ENCODE measurements at regions not wholly inside any gene's neighbourhood (a gene's known extent, or its start where the extent isn't known, plus 50 kb on each side); places are given as distances from the start of the nearest gene placed in this dataset.
"Not testable (repeated sequence)": the region's sequence is repeated elsewhere in the genome, so short reads cannot be mapped to it uniquely, and the experiment has no call there.

DNA sequence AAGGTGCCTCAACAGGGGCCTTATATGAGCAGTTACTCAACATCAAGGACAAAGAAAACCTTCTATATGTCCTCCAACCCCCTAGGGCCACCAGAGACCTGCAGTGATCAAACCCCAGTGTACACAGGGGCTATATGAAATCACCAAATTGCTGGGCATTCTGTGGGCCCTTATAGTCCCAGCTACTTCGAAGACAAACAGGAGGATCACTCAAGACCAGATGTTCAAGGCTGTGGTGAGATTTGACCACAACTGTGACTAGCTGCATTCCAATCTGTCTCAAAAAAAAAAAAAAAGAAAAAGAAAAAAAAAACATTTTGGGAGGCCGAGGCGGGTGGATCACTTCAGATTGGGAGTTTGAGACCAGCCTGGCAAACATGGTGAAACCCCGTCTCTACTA, 51.0 kb upstream of the PRB2 start:
- DNase-seq = no peak

DNA sequence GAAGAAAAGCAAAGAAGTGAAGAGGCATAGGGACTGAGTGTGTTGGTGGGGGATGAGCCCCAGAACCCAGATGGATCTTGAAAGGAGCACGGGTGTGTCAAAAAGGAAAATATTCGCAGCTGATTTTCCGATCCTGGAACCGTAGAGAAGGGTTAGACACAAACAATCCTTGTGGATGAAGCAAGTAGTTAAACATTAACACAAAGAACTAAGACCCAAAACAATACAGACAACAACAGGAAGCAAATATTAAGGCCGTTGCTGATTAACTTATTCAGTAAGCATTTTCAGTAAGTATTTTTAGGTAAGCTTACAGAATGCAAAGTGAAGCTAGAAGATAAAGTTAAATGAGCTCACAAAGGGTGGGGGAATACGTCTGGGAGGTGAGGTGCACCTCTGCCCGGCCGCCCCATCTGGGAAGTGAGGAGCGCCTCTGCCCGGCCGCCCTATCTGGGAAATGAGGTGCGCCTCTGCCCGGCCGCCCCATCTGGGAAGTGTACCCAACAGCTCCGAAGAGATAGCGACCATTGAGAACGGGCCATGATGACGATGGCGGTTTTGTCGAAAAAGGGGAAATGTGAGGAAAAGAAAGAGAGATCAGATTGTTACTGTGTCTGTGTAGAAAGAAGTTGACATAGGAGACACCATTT, 62.8 kb upstream of the PRB2 start:
- DNase-seq = no peak

DNA sequence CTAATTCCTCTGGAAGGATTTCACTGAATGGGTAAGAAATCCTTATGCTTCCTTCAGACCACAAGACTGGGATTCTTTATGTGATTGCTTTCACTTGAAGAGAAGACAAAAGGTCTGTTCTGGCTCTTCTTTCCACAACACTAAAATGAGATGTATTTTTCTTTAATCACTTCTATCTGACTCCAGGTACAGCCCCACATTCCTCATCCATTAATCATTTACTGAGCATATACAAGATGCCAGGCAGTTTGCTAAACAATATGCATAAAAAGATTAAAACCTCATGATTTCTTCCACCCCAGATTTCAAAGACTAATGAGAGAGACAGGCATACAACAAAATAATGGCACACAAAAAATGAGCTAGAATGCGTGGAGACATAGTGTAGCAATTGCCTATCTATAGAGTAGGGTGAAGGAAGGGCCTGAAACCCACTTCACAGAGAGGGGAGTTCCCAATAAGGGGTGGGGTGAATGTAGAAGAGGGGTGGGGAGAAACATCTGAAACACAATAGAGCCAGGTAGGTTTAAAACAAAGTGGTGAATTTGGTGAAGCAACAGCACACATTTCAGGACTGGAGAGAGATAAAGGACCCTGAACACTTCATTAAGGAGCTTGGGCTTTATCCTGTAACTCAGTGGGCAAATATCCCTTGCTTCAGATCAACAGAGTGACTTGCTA, 65.1 kb upstream of the PRB2 start:
- DNase-seq = no peak

DNA sequence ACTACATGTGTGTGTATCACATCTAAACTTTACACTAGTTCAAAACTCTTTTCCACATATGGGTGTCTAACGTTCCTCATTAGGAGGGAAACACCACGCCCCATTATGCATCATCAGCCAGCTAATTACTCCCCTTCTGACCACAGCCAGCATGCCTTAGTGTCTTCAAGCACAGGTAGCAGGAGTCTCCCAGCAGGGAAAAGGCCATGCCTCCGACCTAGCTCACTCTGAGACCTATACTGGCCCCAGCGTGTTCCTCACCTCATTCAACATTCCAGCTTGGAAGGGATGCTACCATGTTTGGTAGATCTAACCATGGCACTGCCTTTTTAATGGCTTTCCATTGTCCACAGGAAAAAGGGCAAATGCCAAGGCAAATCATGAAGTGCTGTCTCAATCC, 66.1 kb upstream of the PRB2 start:
- no peak for DNase-seq

DNA sequence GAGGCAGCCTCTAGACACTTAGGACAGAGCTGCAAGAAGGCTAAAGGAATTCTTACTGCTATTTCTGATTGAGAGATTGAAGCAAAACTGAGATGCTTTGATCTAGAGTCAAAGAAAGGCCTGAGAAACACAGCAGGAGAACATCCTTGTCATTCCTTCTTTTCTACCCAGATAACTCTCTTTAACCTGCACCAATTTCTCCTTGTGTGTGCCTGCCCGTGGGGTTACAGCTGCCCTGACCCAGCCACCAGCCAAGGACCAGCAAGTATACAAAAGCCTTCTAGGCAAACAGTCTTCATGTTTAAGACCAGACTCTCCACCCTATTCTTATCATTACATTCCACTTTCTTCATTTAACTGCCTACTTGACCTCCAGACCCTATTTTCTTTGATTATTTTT, 81.7 kb upstream of the PRB2 start:
- DNase-seq = no peak

DNA sequence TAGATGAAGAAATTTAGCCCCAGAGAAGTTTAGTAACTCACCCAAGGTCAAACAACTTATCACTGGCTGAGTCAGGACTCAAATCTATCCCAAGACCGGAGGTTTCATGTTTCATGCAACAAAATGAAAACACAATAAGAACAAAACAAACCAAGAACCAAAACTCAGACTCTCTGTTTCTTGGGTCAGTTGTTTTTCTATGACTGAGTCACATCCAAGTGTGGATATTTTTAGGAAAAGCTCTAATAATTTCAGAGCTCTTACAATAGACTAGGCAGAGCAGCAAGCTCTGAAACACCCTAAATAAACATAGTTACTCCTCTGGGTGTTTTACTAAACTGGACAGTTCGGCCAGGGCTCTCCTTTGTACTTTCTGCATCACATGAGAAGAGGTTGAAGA, 87.6 kb upstream of the PRB2 start:
- DNase-seq = no peak

DNA sequence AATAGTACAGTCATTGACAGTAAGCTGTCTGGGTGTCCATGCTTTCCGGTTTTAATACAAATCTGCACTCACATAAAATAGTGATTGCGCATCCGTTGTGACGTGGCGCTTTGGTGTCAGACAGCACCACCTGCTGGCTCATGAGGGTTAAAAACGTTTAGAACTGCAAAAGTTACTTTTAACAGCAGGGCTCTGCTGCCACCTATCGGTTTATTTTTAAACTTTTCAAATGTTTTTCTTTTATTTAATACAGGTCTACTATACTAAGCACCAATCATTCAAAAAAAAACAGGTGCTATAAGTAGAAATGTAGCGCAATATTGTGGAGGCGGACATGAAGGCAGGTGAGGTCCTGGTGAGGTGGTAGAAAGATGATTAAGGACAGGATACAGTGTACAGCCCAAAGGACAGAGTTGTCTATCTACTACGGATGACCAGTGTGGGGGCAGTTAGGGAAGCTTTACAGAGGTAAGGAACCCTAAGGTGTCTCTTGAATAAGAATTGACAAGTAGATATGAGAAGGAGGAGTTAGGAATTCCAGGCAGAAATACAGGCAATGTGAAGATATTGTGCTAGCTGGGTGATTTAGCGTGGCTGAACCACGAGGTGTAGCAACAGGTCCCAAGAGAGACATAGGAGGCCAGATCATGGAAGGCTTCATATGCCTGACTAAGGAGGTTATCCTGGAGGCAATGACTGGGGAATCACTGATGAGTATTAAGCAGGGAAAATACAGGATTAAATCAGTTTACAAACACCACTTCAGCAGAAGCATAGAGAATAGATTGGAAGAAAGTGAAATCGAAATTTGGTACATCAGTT, 91.5 kb upstream of the PRB2 start:
- DNase-seq = peak; percentile 63

DNA sequence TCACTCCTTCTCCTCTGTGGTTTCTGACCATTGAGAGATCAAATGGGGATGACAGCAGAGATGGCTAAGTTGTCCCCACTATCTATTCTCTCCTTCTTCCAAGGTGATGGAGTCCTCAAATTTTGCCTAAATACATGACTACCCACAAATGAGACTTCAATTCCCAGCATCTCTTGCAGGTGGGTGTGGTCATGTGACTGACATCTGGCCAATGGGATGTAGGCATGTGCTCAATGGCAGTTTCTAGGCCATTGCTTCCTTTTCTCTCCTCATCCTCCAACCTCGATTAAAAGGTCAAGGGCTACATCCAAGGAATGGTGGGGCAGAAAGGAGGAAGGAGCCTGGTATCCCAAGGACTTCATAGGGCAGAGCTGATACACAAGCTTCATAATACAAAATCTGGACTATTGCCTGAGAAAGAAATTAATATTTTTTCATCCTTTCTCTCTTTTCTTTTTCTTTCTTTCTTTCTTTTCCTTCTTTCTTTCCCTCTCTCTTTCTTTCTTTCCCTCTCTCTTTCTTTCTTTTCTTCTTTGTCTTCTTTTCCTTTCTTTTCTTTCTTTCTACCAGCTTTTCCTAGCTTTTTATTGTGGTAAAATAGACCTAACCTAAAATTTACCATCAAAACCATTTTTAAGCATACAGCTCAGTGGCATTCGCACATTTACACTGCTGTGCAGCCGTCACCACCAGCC, 100.9 kb upstream of the PRB2 start:
- DNase-seq = no peak

DNA sequence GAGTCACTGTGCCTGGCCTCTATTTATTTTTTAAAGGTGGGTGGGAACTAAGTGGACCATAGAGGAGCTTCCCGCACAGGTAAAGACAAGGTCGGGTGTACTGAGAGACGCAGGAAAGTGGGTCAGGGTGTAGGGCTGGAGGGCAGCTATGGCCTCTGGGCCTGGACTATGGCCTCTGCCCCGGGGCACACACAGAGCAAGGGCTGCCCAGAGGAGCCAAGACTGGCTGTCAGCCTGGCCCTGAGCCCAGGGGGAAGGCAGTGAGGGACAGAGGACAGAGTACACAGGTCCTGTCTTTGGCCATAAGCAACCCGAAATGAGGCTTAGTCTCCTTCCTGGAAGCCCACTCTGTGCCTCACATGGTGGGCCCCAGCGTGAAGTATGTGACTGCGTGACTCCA, 102.1 kb upstream of the PRB2 start:
- no peak for DNase-seq

DNA sequence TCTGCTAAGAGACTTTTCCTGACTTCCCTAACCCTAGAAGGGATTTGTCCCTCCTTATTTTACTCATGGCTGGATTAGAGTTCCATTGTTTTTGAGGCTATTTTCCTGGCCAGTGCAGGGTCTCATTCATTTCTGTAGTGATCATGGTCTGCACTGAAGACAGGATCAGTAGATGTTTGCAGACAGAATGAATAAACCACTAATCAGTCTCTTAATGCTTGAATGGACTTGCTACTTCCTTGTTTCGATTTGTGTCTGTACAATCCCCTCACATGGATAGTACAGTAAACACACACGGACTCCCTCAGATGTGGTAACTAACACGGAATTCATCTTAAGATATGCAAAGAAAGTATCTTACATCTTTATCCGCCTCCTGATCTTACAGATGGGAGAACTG, 102.6 kb upstream of the PRB2 start:
- DNase-seq = no peak

DNA sequence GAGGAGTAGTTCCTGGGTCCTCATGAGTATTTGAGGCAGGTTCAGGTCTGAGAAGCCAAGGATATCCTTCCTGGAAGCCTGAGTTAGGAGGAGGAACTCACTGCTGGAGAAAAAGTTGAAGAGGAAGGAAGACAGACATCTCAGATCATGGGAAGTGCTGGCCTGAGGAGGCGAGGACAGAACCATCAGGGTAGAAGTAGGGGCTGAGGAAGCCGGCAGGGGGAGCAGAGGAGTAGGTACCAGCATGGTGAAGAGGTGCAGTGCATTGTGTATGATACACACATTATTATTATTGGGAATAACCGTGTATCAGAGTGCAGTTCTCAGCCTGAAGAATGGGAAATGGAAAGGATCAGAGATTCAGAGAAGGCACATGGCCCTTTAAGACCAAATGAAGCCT, 103.2 kb upstream of the PRB2 start:
- not testable (repeated sequence) for DNase-seq

DNA sequence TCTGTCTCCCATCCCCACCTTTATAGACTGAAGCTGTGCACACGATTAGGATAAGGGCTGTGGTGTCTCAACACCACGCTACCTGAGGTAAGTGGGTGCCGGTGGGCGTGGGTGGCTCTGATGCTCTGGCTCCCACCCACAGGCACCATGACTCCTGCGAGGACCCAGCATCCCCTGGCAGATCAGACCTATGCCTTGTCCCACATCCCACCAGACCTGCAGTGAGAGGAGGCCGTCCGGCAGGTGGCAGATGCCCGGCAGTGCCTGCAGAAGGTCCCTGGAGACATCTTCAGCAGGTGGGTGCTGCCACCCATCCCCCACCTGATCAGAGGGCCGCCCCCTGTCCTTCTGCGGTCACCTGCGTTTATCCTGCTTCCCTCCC, 104.4 kb upstream of the PRB2 start:
- DNase-seq = no peak

DNA sequence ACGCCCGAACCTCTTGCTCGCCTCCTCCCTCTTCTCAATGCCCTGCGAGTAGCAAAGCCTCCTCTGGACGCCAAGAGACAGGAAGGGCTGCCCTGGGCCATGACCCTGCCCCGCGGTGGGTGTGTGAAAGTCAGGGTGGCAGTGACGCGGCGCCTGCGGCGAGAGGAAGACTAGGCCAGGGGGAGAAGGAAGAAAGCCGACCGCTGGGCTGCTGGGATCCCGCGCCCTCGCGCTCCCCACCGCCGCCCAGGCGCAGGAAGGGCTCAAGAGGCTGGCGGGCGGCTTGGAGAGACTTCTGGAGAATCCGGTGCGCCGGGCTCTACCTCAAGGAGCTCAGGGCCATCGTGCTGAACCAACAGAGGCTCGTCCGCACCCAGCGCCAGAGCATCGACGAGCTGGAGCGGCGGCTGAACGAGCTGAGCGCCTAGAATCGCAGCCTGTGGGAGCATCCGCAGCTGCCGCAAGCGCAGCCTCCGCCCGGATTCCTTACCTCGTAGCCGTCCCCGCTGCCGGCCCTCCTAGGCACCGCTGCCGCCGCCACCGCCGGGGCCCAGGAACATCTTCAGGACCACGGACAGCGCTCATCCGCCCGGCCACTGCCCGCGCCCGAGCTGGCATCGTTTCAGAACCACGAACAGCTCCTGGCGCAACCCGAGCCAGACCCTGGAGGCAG, 105.0 kb upstream of the PRB2 start:
- DNase-seq = peak; percentile 88

DNA sequence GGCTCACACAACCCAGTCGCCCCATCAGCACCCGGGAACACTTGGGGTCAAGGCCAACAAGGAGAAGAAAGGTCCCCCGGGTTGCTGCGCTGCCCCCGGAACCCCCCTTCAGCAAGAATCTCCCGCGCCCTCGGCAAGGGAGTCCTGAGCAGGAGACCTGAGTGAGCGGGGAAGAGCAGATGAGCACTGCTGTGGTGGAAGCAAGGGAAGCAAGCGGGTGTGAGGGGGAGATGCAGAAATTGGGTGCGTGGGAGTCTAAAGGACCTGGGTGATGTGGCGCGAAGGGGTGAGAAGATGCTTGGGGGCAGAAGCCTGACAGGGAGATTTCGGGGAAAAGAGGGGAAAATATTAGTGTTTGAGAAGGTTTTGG, 105.5 kb upstream of the PRB2 start:
- DNase-seq = no peak

DNA sequence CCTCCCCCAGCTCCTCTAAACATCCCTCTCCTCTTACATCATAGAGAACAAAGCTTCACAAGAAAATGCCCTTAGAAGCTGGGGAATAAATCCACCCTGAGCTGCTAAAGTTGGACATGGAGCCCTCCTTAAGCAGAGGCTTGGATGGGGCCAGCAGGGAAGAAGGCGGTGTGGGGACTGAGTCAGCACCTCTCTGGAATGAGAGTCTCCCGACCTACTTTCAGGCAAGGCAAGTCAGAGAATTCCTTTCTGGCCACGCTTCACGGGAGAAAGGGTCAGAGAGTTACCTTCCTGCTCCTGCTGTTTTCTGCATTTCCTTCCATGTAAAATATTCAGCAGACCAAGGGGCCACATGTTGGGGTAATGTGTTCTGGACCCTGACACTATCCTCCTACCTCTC, 113.3 kb upstream of the PRB2 start:
- no peak for DNase-seq

DNA sequence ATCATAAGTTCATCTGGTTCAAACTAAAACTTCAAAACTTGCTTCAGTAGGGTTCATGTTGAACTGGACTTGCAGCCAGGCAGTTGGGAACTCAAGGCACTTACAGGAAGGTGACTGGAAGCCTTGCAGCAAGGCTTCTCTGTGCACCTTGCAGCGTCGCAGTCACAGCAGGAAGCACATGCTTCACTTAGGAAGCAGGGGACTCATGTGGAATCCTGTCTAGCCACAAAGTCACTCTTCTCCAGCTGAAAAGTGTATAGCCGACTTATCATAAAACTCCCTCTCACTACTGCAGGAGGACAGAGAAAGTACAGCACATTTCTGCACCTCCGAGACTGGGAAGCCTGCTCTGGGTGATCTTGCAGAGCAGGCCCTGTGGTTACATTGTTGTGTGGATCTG, 114.0 kb upstream of the PRB2 start:
- DNase-seq = no peak

DNA sequence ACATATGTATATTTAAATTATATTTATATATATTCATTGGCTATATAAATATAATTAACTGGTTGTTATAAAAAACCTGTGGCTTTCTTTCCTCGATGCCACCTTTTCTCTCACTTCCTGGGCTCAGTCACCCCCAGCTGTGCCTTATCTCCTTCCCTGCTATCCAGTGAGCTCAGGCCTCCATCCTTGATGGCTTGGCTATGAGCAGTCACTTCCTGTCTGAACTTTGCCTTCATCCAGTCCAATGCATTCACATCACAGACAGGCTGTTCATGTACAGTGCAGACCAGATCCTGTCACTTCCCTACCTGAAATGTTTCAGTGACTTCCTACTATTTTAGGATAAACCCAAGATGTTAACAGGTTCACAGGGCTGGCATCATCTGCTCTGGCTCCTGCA, 115.3 kb upstream of the PRB2 start:
- no peak for DNase-seq

DNA sequence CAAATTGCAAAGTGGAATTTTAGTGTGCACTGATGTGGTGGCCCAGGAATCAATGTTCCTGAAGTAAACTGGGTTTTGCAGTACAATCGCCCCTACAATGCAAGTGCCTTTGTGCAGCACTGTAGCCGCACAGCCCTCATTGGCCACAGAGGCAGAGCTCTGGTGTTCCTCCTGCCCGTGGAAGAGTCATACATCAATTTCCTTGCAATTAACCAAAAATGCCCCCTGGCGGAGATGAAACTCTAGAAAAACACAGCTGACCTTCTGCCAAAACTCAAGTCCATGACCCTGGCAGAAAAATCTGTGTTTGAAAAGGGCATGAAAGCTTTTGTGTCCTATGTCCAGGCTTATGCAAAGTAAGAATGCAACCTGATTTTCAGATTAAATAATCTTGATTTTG, 117.9 kb upstream of the PRB2 start:
- no peak for DNase-seq

DNA sequence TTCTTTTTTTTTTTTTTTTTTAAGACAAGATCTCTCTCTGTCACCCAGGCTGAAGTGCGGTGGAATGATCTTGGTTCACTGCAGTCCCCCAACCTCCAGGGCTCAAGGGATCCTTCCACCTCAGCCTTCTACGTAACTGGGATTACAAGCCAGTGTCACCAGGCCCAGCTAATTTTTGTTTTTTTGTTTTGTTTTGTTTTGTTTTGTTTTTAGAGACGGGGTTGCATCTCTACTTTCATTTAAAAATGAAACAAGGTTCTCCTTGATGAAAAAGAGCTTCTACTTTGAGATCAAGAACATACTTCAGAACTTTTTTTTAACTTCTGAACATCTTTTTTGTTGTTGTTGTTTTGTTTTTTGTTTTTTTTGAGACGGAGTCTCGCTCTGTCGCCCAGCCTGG, 121.7 kb upstream of the PRB2 start:
- no peak for DNase-seq

DNA sequence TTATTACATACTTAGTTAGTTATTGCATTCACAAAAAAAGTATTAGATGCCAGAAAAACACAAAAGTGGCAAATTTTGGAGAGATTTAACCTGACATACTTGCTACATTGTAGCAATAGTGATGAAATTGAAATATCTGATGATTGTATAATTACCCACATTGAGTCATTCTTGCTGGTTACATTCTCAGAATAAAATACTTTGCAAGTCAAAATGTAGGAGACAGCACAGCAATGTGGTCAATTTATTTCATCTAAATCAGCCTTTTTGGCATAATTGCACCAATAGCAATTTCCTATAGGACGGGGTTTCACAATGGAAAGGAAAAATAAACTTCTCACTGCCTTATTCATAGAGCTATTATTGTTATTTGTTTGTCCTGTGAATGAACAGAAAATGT, 125.0 kb upstream of the ETV6 start:
- DNase-seq = no peak

DNA sequence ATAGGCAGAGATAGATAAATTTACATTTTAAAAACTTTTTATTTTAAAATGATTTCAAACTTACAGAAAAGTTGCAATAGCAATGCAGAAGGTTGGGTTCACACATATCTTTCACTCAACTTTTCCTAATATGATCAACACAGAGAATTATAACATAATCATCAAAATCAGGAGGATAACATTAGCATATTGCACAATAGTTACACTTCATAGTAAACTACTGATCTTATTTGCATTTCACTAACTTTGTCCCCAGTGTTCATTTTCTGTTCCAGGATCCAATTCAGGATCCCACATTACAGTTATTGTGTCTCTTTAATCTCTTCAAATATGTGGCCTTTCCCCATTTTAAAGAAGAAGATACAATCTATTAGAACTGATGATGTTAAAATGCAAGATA, 115.4 kb upstream of the ETV6 start:
- DNase-seq = no peak

DNA sequence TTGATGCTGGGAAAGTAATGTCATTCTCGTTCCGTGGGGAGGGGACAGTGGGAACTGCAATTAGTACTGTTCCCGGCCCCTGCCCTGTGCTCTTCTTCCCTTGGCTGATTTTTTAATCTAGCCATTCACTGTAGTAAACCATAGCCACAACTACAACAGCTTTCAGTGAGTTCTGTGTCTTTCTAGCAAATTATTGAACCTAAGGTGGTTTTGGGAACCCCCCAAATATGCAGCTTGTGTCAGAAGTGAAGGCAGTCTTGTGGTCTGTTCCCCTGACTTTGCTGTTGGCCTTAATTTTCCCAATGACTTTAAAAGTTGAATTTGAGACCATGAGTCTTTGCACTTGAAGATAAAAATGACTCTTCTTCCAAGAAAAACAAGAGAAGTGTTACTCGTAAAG, 114.3 kb upstream of the ETV6 start:
- DNase-seq = no peak

DNA sequence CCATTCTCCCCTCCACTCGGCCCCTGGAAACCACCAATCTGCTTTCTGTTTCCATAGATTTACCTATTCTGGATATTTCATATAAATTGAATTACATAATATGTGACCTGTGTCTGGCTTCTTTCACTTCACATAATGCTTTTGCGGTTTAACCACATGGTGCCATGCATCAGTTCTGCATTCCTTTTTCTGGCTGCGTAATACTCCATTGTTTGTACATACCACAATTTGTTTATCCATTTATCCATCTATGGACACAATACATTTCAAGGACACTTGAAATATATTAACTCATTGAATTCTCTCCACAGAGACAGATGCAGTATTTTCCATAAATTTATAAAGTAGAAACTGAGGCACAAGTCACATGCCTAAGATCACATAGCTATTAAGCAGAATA, 110.3 kb upstream of the ETV6 start:
- no peak for DNase-seq
